T-cell (primary cell): ENCODE measurements at regions not wholly inside any gene's neighbourhood (a gene's known extent, or its start where the extent isn't known, plus 50 kb on each side); places are given as distances from the start of the nearest gene placed in this dataset.

Source experiments
- ATAC-seq, 4 experiments: fragments of 200-7000 bp in 3 of 4; fragments of 150-1000 bp in 1 of 4; cut with Tn5 transposase; replicated peaks in 1 of 4; 1 replicate in 3 of 4; 2 replicates in 1 of 4; pipeline ENCODE4 v1.10.0; 2021; ENCODE audit warnings: moderate library complexity in 3 of 4, mild to moderate bottlenecking in 2 of 4, moderate number of reproducible peaks in 1 of 4
- CTCF ChIA-PET, 2 donors: fragments of 300-600 bp; sonication (Branson Sonifier 250); formaldehyde crosslinking; loops; one replicate each; lab custom pipeline; 2022; ENCODE audit warnings: antibody characterized with exemption in 2 of 2; lab: Charles Lee
- POLR2A ChIA-PET, 2 donors: fragments of 300-600 bp; sonication (Branson Sonifier 250); formaldehyde crosslinking; loops; one replicate each; lab custom pipeline; 2022; ENCODE audit warnings: antibody characterized with exemption in 2 of 2; lab: Charles Lee
- DNase-seq, 35 experiments: peaks; one replicate each; pipeline versions ENCODE4 v3.0.0 to v3.0.0-alpha.2; 2013 to 2023
- H3K27ac ChIP-seq: one replicate; pipeline ENCODE4 v1.5.1; 2013; ENCODE audit warnings: low read length
- H3K27me3 ChIP-seq, 2 experiments: replicated peaks in 1 of 2; 1 replicate in 1 of 2; 2 replicates in 1 of 2; pipeline versions ENCODE4 v1.6.1 to v1.7.0; 2013; ENCODE audit warnings: low read length in 1 of 2, mixed read lengths in 1 of 2; ENCODE audit not compliant: control insufficient read depth in 2 of 2, insufficient read depth in 2 of 2; ENCODE audit errors: extremely low read depth in 1 of 2
- H3K36me3 ChIP-seq, 2 donors: 1 replicate in 1 of 2; 2 replicates in 1 of 2; pipeline versions ENCODE4 v1.6.1 to v1.7.0; 2013; ENCODE audit warnings: low read length in 1 of 2; ENCODE audit not compliant: control insufficient read depth in 2 of 2, insufficient read depth in 1 of 2; ENCODE audit errors: extremely low read depth in 1 of 2
- H3K4me1 ChIP-seq, 2 experiments: 1 replicate in 1 of 2; 2 replicates in 1 of 2; pipeline versions ENCODE4 v1.6.1 to v1.7.0; 2013; ENCODE audit warnings: low read length in 2 of 2, mixed read lengths in 1 of 2; ENCODE audit not compliant: insufficient read depth in 2 of 2, control insufficient read depth in 1 of 2; ENCODE audit errors: extremely low read depth in 1 of 2
- H3K4me3 ChIP-seq, 2 donors: 1 replicate in 1 of 2; 2 replicates in 1 of 2; pipeline versions ENCODE4 v1.5.1 to v1.7.0; 2013; ENCODE audit warnings: mild to moderate bottlenecking in 2 of 2, low read length in 1 of 2, moderate library complexity in 1 of 2; ENCODE audit not compliant: control insufficient read depth in 1 of 2; ENCODE audit errors: extremely low read depth in 1 of 2
- H3K9me3 ChIP-seq: 2 replicates; pipeline ENCODE4 v1.7.0; 2013
- H3K27ac Mint-ChIP-seq, 2 donors: one replicate each; pipeline ENCODE4 v1.8.0; 2020 to 2021; ENCODE audit warnings: mild to moderate bottlenecking in 2 of 2, mixed read lengths in 2 of 2
- H3K27me3 Mint-ChIP-seq, 2 donors: one replicate each; pipeline ENCODE4 v1.8.0; 2021 to 2022; ENCODE audit warnings: mixed read lengths in 2 of 2
- H3K36me3 Mint-ChIP-seq: one replicate; pipeline ENCODE4 v1.8.0; 2021; ENCODE audit warnings: mixed read lengths
- H3K4me1 Mint-ChIP-seq, 3 donors: one replicate each; pipeline ENCODE4 v1.8.0; 2020 to 2022; ENCODE audit warnings: mixed read lengths in 3 of 3, mild to moderate bottlenecking in 1 of 3
- H3K4me3 Mint-ChIP-seq, 3 donors: one replicate each; pipeline ENCODE4 v1.8.0; 2020 to 2022; ENCODE audit warnings: mild to moderate bottlenecking in 3 of 3, mixed read lengths in 3 of 3, moderate library complexity in 3 of 3
- H3K9me3 Mint-ChIP-seq, 3 donors: one replicate each; pipeline ENCODE4 v1.8.0; 2020 to 2022; ENCODE audit warnings: mixed read lengths in 3 of 3
- WGBS: methylation state at CpG from one replicate; pipeline ENCODE4 v1.1.5; 2013; ENCODE audit warnings: missing lambda C conversion rate; ENCODE audit not compliant: insufficient coverage; 5-methylcytosine and 5-hydroxymethylcytosine counted together

GRCh38 chr20:50413088-50413500 is 97.1 kb upstream of the PTPN1 start:
- Mint-ChIP-seq H3K4me3 (no peak overlapping the region), H3K36me3 (no peaks in the 10 kb centered on the region), H3K27ac (no peak overlapping the region), H3K27me3 (peaks cover 3% of the 10 kb centered on the region in 2 donors), H3K4me1 (no peaks in the 10 kb centered on the region), H3K9me3 (peaks cover 0 to 4% (median 0%) of the 10 kb centered on the region in 3 donors)
- no peak for DNase-seq
- no peaks in the 10 kb centered on the region for H3K9me3 ChIP-seq
- CTCF ChIA-PET = no interaction called here
- WGBS = 100% methylated on average over 1 of the region's 6 CpGs
- no peak overlapping the region for H3K27ac ChIP-seq
- no peak overlapping the region for H3K4me3 ChIP-seq
- POLR2A ChIA-PET = no interaction called here
- H3K27me3 ChIP-seq = peaks cover 0 to 8% of the 10 kb centered on the region in 2 experiments
- no peaks in the 10 kb centered on the region for H3K4me1 ChIP-seq
- H3K36me3 ChIP-seq = no peaks in the 10 kb centered on the region
- ATAC-seq = no peak

GRCh38 chr20:50415021-50415515 is 95.1 kb upstream of the PTPN1 start:
- DNase-seq = no peak
- H3K27me3 Mint-ChIP-seq = peaks cover 3% of the 10 kb centered on the region in 2 donors

GRCh38 chr20:50415516-50416268 is 94.5 kb upstream of the PTPN1 start:
- WGBS = 94% methylated on average over 24 of the region's 25 CpGs
- Mint-ChIP-seq H3K27ac (no peak overlapping the region), H3K9me3 (peaks cover 0 to 4% (median 0%) of the 10 kb centered on the region in 3 donors), H3K4me1 (no peaks in the 10 kb centered on the region), H3K27me3 (peaks cover 3% of the 10 kb centered on the region in 2 donors), H3K4me3 (no peak overlapping the region), H3K36me3 (no peaks in the 10 kb centered on the region)
- no peak overlapping the region for H3K4me3 ChIP-seq
- H3K36me3 ChIP-seq = no peaks in the 10 kb centered on the region
- no peak for ATAC-seq
- DNase-seq = no peak
- H3K27me3 ChIP-seq = peaks cover 0 to 8% of the 10 kb centered on the region in 2 experiments
- no peak overlapping the region for H3K27ac ChIP-seq
- ChIA-PET CTCF (no interaction called here), POLR2A (no interaction called here)
- H3K4me1 ChIP-seq = no peaks in the 10 kb centered on the region
- H3K9me3 ChIP-seq = no peaks in the 10 kb centered on the region

More at GRCh38 chr20:50415021-50415515, 95.1 kb upstream of the PTPN1 start:
- no peak overlapping the region for H3K4me3 Mint-ChIP-seq
- Histone ChIP-seq H3K4me3 (no peak overlapping the region), H3K27ac (no peak overlapping the region), H3K27me3 (peaks cover 0 to 8% of the 10 kb centered on the region in 2 experiments), H3K36me3 (no peaks in the 10 kb centered on the region), H3K9me3 (no peaks in the 10 kb centered on the region), H3K4me1 (no peaks in the 10 kb centered on the region)
- no peak overlapping the region for H3K27ac Mint-ChIP-seq
- ChIA-PET CTCF (no interaction called here), POLR2A (no interaction called here)
- ATAC-seq = no peak
- H3K9me3 Mint-ChIP-seq = peaks cover 0 to 4% (median 0%) of the 10 kb centered on the region in 3 donors
- H3K36me3 Mint-ChIP-seq = no peaks in the 10 kb centered on the region
- 69% methylated on average over 2 of the region's 5 CpGs for WGBS
- H3K4me1 Mint-ChIP-seq = no peaks in the 10 kb centered on the region

DNA sequence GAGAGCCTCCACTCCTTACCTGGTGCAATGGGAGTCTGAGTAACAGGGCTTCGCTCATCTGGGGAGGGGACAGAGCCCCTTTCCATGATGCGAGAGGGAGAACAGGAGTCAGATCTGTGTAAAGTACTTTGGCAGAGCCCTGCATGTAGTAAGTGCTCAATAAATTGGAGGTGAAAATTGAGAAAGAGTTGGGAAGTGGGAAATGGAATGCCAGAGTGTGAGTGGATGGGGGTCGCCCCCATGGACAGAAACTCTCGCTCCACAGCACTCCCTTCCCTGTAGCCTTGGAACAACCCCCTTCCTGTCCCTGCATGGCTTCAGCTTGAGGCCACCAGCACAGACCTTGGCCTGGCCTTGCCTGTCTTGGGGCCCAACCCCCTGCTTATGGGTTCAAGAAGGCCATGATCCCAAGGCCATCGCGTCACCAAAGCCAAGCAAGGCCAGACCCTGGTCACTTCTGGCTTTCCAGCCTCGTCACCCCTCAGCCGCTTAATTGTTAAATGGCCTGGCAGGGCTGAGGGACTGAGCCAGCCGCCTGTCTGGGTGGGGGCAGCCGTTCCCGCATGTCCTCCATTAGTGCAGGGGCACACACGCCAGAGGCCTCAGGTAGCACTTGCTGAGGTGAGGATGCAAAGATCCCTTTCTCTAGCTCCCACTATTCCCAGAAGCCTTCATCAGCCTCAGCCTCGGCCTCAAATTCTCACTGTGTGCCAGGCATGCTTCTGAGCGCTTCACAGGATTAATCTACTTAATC is 93.7 kb upstream of the PTPN1 start:
- Mint-ChIP-seq H3K4me3 (no peak overlapping the region), H3K4me1 (no peaks in the 10 kb centered on the region), H3K27me3 (peaks cover 3% of the 10 kb centered on the region in 2 donors), H3K9me3 (peaks cover 0 to 4% (median 0%) of the 10 kb centered on the region in 3 donors), H3K36me3 (no peaks in the 10 kb centered on the region), H3K27ac (no peak overlapping the region)
- no peak overlapping the region for H3K27ac ChIP-seq
- DNase-seq = no peak
- H3K27me3 ChIP-seq = peaks cover 0 to 8% of the 10 kb centered on the region in 2 experiments
- H3K4me3 ChIP-seq = no peak overlapping the region
- 97% methylated on average over 9 of the region's 14 CpGs for WGBS
- H3K4me1 ChIP-seq = no peaks in the 10 kb centered on the region
- no peaks in the 10 kb centered on the region for H3K36me3 ChIP-seq
- no peaks in the 10 kb centered on the region for H3K9me3 ChIP-seq
- POLR2A ChIA-PET = no interaction called here
- ATAC-seq = no peak
- CTCF ChIA-PET = no interaction called here

GRCh38 chr20:50417023-50417329 is 93.2 kb upstream of the PTPN1 start:
- peaks cover 0 to 9% of the 10 kb centered on the region in 2 experiments for H3K27me3 ChIP-seq
- ChIA-PET CTCF (no interaction called here), POLR2A (no interaction called here)
- no peak overlapping the region for H3K27ac Mint-ChIP-seq
- 95% methylated on average over 4 of the region's 5 CpGs for WGBS
- H3K9me3 ChIP-seq = no peaks in the 10 kb centered on the region
- peaks cover 0 to 4% (median 3%) of the 10 kb centered on the region in 3 donors for H3K9me3 Mint-ChIP-seq
- H3K4me3 Mint-ChIP-seq = no peak overlapping the region
- H3K4me1 ChIP-seq = no peaks in the 10 kb centered on the region
- no peaks in the 10 kb centered on the region for H3K27me3 Mint-ChIP-seq
- no peak overlapping the region for H3K27ac ChIP-seq
- no peaks in the 10 kb centered on the region for H3K36me3 Mint-ChIP-seq
- no peaks in the 10 kb centered on the region for H3K36me3 ChIP-seq
- DNase-seq (no peak), ATAC-seq (no peak)
- H3K4me3 ChIP-seq = no peak overlapping the region
- H3K4me1 Mint-ChIP-seq = no peaks in the 10 kb centered on the region

- peaks cover 0 to 11% of the 10 kb centered on the region in 2 experiments for H3K27me3 ChIP-seq
- CTCF ChIA-PET = interaction anchor here in 1 of 2 donors (0.6 kb wide), 1 partner anchor 12 kb away, joined by 5 read pairs; no protein-coding TSS in a partner anchor
- no peaks in the 10 kb centered on the region for H3K36me3 Mint-ChIP-seq
- peaks cover 0 to 4% (median 3%) of the 10 kb centered on the region in 3 donors for H3K9me3 Mint-ChIP-seq
- H3K27ac ChIP-seq = no peak overlapping the region
- no peaks in the 10 kb centered on the region for H3K27me3 Mint-ChIP-seq
- WGBS = 43% methylated on average over 3 of the region's 6 CpGs
- POLR2A ChIA-PET = no interaction called here
- H3K36me3 ChIP-seq = no peaks in the 10 kb centered on the region
- H3K27ac Mint-ChIP-seq = no peak overlapping the region
- DNase-seq (no peak), ATAC-seq (no peak)
- H3K9me3 ChIP-seq = no peaks in the 10 kb centered on the region
- H3K4me1 ChIP-seq = no peaks in the 10 kb centered on the region
- no peak overlapping the region for H3K4me3 ChIP-seq
- no peaks in the 10 kb centered on the region for H3K4me1 Mint-ChIP-seq
- H3K4me3 Mint-ChIP-seq = no peak overlapping the region
These were observed 92.5 kb upstream of the PTPN1 start for GRCh38 chr20:50417484-50418235.
